OCI-LY1 (cell line): ENCODE measurements at regions not wholly inside any gene's neighbourhood (a gene's known extent, or its start where the extent isn't known, plus 50 kb on each side); places are given as distances from the start of the nearest gene placed in this dataset.

ENCODE experiments used
- H2AFZ ChIP-seq: fragments of 200-600 bp; sonication (generic), shearing (Covaris generic); 2 replicates; pipeline ENCODE4 v1.6.0; 2014; ENCODE audit warnings: antibody characterized with exemption, mild to moderate bottlenecking, low read length
- H3F3A ChIP-seq: fragments of 200-600 bp; sonication (generic), shearing (Covaris generic); 2 replicates; pipeline ENCODE4 v1.6.0; 2014; ENCODE audit warnings: mild to moderate bottlenecking, antibody characterized with exemption, low read length, moderate library complexity; ENCODE audit not compliant: insufficient read depth
- H3K27ac ChIP-seq: fragments of 200-600 bp; sonication (generic); 2 replicates; pipeline ENCODE4 v1.5.1; 2014; ENCODE audit warnings: low read length, mixed run types, mild to moderate bottlenecking, low read depth; ENCODE audit not compliant: poor library complexity, severe bottlenecking
- H3K27me3 ChIP-seq: fragments of 200-600 bp; sonication (generic); 2 replicates; pipeline ENCODE4 v1.6.0; 2014; ENCODE audit warnings: antibody characterized with exemption, mild to moderate bottlenecking, low read length, moderate library complexity; ENCODE audit not compliant: insufficient read depth
- H3K36me3 ChIP-seq: fragments of 200-600 bp; sonication (generic); 2 replicates; pipeline ENCODE4 v1.6.1; 2014; ENCODE audit warnings: mild to moderate bottlenecking, antibody characterized with exemption, low read length, moderate library complexity, mixed read lengths; ENCODE audit not compliant: insufficient read depth
- H3K4me1 ChIP-seq: fragments of 200-600 bp; sonication (generic); 2 replicates; pipeline ENCODE4 v1.5.1; 2014; ENCODE audit warnings: mild to moderate bottlenecking, low read length, moderate library complexity; ENCODE audit not compliant: insufficient read depth, severe bottlenecking
- H3K4me2 ChIP-seq: fragments of 200-600 bp; sonication (generic), shearing (Covaris generic); 2 replicates; pipeline ENCODE4 v1.6.1; 2014; ENCODE audit warnings: low read length
- H3K4me3 ChIP-seq: fragments of 200-600 bp; sonication (generic); 2 replicates; pipeline ENCODE4 v1.5.1; 2014; ENCODE audit warnings: low read length, low read depth, mild to moderate bottlenecking, mixed read lengths; ENCODE audit not compliant: poor library complexity, severe bottlenecking
- H3K79me2 ChIP-seq: fragments of 200-600 bp; shearing (Covaris generic); 2 replicates; pipeline ENCODE4 v1.6.1; 2016; ENCODE audit warnings: mixed run types, low read length, mixed read lengths; ENCODE audit not compliant: insufficient read depth
- H3K9ac ChIP-seq: fragments of 200-600 bp; sonication (generic), shearing (Covaris generic); 2 replicates; pipeline ENCODE4 v1.6.1; 2014; ENCODE audit warnings: mild to moderate bottlenecking, low read length, mixed read lengths
- H3K9me2 ChIP-seq: fragments of 200-600 bp; sonication (generic), shearing (Covaris generic); 2 replicates; pipeline ENCODE4 v1.6.1; 2014; ENCODE audit warnings: low read depth, mild to moderate bottlenecking, low read length, mixed read lengths
- H3K9me3 ChIP-seq: fragments of 200-600 bp; shearing (Covaris generic); 2 replicates; pipeline ENCODE4 v1.6.1; 2014; ENCODE audit warnings: low read length, mixed read lengths
- H4K20me1 ChIP-seq: fragments of 200-600 bp; sonication (generic), shearing (Covaris generic); 2 replicates; pipeline ENCODE4 v1.6.0; 2016; ENCODE audit warnings: mild to moderate bottlenecking, low read length; ENCODE audit not compliant: insufficient read depth
- EZH2 ChIP-seq: fragments of 200-600 bp; sonication (generic), shearing (Covaris generic); IDR thresholded peaks from 2 replicates; pipeline ENCODE4 v1.8.0; 2017; ENCODE audit warnings: borderline replicate concordance, mixed run types, mild to moderate bottlenecking, antibody characterized with exemption, low read length, moderate library complexity, mixed read lengths
- TF ChIP-seq, protein P1 (sequence below): fragments of 200-600 bp; sonication (generic), shearing (Covaris generic); IDR thresholded peaks from 2 replicates; pipeline ENCODE4 v1.5.1; 2017; ENCODE audit warnings: mild to moderate bottlenecking, antibody characterized with exemption, low read length, moderate library complexity, mixed read lengths

DNA sequence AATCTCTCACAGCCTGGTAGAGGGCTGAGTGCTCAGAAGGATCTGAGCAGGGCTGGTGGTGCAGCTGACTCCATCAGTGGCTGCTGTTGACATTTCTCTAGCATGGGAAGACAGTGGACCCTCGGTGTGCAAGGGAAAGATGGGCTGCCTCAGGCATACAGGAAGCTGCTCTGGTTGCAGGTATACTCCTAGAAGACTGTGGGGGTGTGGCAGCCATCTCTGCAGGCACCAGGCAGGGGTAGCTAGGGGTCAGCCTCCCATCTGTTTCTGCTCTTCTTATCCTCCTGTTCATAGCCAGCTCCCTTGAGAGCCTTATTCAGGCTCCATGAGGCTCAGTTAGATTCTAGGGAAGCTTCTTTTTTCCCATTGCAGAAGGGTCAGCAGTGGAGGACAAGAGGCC is 475.5 kb downstream of the TSHZ3 start:
- no peaks in the 10 kb centered on the region for H3F3A ChIP-seq
- H3K4me3 ChIP-seq = no peak overlapping the region
- H3K9me2 ChIP-seq = no peaks in the 10 kb centered on the region
- H2AFZ ChIP-seq = no peak overlapping the region
- no peaks in the 10 kb centered on the region for H3K27me3 ChIP-seq
- H3K27ac ChIP-seq = no peak overlapping the region
- H4K20me1 ChIP-seq = no peaks in the 10 kb centered on the region
- no peaks in the 10 kb centered on the region for H3K36me3 ChIP-seq
- no peaks in the 10 kb centered on the region for H3K79me2 ChIP-seq
- H3K4me1 ChIP-seq = no peaks in the 10 kb centered on the region
- no peak overlapping the region for H3K9ac ChIP-seq
- no peak for TF ChIP-seq EZH2
- TF ChIP-seq, protein P1, sequence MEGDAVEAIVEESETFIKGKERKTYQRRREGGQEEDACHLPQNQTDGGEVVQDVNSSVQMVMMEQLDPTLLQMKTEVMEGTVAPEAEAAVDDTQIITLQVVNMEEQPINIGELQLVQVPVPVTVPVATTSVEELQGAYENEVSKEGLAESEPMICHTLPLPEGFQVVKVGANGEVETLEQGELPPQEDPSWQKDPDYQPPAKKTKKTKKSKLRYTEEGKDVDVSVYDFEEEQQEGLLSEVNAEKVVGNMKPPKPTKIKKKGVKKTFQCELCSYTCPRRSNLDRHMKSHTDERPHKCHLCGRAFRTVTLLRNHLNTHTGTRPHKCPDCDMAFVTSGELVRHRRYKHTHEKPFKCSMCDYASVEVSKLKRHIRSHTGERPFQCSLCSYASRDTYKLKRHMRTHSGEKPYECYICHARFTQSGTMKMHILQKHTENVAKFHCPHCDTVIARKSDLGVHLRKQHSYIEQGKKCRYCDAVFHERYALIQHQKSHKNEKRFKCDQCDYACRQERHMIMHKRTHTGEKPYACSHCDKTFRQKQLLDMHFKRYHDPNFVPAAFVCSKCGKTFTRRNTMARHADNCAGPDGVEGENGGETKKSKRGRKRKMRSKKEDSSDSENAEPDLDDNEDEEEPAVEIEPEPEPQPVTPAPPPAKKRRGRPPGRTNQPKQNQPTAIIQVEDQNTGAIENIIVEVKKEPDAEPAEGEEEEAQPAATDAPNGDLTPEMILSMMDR = no peak
- no peaks in the 10 kb centered on the region for H3K9me3 ChIP-seq
- no peak overlapping the region for H3K4me2 ChIP-seq

DNA sequence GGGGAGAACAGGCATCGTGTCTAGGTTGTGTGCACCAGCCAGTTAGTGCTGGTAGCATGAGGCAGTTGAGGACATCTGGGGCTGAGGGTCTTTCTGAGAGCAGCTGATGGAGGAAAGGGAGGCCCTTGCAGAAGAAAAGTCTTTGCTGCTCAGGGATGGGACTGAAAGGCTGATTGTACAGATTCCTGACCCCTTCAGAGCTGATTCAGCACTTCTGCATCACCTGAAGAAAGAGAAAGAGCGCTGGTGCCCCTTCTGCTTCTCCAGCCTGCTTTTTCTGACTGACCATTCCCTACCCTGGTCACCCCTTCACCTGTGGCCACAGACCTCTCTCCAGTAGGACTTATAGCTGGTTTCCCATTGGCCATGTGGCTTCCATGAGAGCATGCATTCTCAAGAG is 476.2 kb downstream of the TSHZ3 start:
- H3F3A ChIP-seq = no peaks in the 10 kb centered on the region
- H3K27me3 ChIP-seq = no peaks in the 10 kb centered on the region
- no peak overlapping the region for H3K9ac ChIP-seq
- no peaks in the 10 kb centered on the region for H3K36me3 ChIP-seq
- H3K27ac ChIP-seq = no peak overlapping the region
- H2AFZ ChIP-seq = no peak overlapping the region
- no peak overlapping the region for H3K4me2 ChIP-seq
- TF ChIP-seq, protein P1 = no peak
- H3K79me2 ChIP-seq = no peaks in the 10 kb centered on the region
- H3K9me3 ChIP-seq = no peaks in the 10 kb centered on the region
- no peaks in the 10 kb centered on the region for H4K20me1 ChIP-seq
- H3K9me2 ChIP-seq = no peaks in the 10 kb centered on the region
- no peak overlapping the region for H3K4me3 ChIP-seq
- no peaks in the 10 kb centered on the region for H3K4me1 ChIP-seq

DNA sequence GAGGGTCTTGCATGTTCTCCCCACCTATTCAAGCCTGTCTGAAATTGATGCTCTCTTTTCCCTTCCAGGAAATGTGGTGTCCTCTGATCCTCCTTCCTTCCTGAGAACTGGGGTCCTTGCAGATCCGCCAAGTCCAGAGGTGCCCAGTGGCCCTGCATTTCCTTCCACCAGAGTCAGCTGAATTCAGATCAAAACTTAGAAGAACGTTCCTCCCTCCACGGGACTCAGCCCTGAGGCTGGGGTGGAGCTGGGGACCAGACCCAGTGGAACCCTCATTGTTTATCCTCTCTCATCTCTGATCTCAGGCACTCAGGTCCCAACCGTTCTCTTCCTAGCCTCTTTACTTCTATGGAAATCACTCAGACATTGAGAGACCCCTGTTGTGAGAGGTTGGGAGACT is 477.3 kb downstream of the TSHZ3 start:
- no peaks in the 10 kb centered on the region for H3F3A ChIP-seq
- H3K4me3 ChIP-seq = no peak overlapping the region
- H4K20me1 ChIP-seq = no peaks in the 10 kb centered on the region
- no peak for TF ChIP-seq EZH2
- TF ChIP-seq, protein P1 = no peak
- no peaks in the 10 kb centered on the region for H3K9me2 ChIP-seq
- no peak overlapping the region for H3K27ac ChIP-seq
- H3K27me3 ChIP-seq = no peaks in the 10 kb centered on the region
- H3K9me3 ChIP-seq = no peaks in the 10 kb centered on the region
- no peaks in the 10 kb centered on the region for H3K79me2 ChIP-seq
- no peak overlapping the region for H3K4me2 ChIP-seq
- H3K36me3 ChIP-seq = no peaks in the 10 kb centered on the region
- H3K9ac ChIP-seq = no peak overlapping the region
- H2AFZ ChIP-seq = no peak overlapping the region
- H3K4me1 ChIP-seq = no peaks in the 10 kb centered on the region
